H1 (cell line): ENCODE measurements at regions not wholly inside any gene's neighbourhood (a gene's known extent, or its start where the extent isn't known, plus 50 kb on each side); places are given as distances from the start of the nearest gene placed in this dataset.

Source experiments
- CTCF ChIA-PET: fragments of 300-600 bp; sonication (Branson Sonifier 250); formaldehyde crosslinking; loops from one replicate; lab custom pipeline; 2021; ENCODE audit not compliant: partially characterized antibody; lab: Charles Lee
- POLR2A ChIA-PET: fragments of 300-600 bp; sonication (Branson Sonifier 250); formaldehyde crosslinking; loops from one replicate; lab custom pipeline; 2021; ENCODE audit warnings: inconsistent platforms; ENCODE audit not compliant: partially characterized antibody; lab: Charles Lee
- DNase-seq, 2 experiments: peaks; one replicate each; pipeline versions ENCODE4 v3.0.0 to v3.0.0-alpha.2; 2010 to 2022; ENCODE audit warnings: low spot score in 2 of 2, low read depth in 1 of 2, mixed read lengths in 1 of 2
- FAIRE-seq: peaks from 2 replicates; lab custom pipeline; 2011; peaks lifted over from hg19 to GRCh38; lab: Jason Lieb, UNC
- H2AFZ ChIP-seq: 2 replicates; pipeline ENCODE4 v1.8.1; 2012; ENCODE audit warnings: low read length, inconsistent platforms
- H2AK5ac ChIP-seq: 2 replicates; pipeline ENCODE4 v1.6.1; 2013; ENCODE audit warnings: low read depth, low read length
- H2BK120ac ChIP-seq: replicated peaks from 2 replicates; pipeline ENCODE3; 2013; ENCODE audit warnings: low read depth, low read length, inconsistent platforms
- H2BK12ac ChIP-seq: 2 replicates; pipeline ENCODE4 v1.6.1; 2013; ENCODE audit warnings: low read depth, low read length
- H2BK15ac ChIP-seq: 2 replicates; pipeline ENCODE4 v1.6.1; 2013; ENCODE audit warnings: low read length
- H2BK20ac ChIP-seq: 2 replicates; pipeline ENCODE4 v1.6.1; 2013; ENCODE audit warnings: low read length
- H2BK5ac ChIP-seq: 2 replicates; pipeline ENCODE4 v1.6.1; 2013; ENCODE audit warnings: low read depth, low read length
- H3K14ac ChIP-seq: 2 replicates; pipeline ENCODE4 v1.6.1; 2013; ENCODE audit warnings: inconsistent platforms; ENCODE audit not compliant: insufficient read length
- H3K18ac ChIP-seq: 2 replicates; pipeline ENCODE4 v1.6.1; 2013; ENCODE audit warnings: low read length; ENCODE audit errors: extremely low read depth
- H3K23ac ChIP-seq: 2 replicates; pipeline ENCODE4 v1.6.1; 2013; ENCODE audit warnings: inconsistent platforms; ENCODE audit not compliant: insufficient read length
- H3K23me2 ChIP-seq: 2 replicates; pipeline ENCODE4 v1.6.1; 2013; ENCODE audit warnings: low read depth, low read length
- H3K27ac ChIP-seq: 2 replicates; pipeline ENCODE4 v1.6.1; 2011; ENCODE audit warnings: low read depth, low read length, inconsistent platforms
- H3K27me3 ChIP-seq, 4 experiments: replicated peaks in 1 of 4; 1 replicate in 1 of 4; 2 replicates in 3 of 4; pipeline versions ENCODE4 v1.6.1 to v1.8.1; 2011 to 2013; ENCODE audit warnings: low read length in 3 of 4, mild to moderate bottlenecking in 3 of 4, inconsistent platforms in 2 of 4, mixed read lengths in 2 of 4, moderate library complexity in 1 of 4; ENCODE audit not compliant: control insufficient read depth in 3 of 4, insufficient read depth in 3 of 4; ENCODE audit errors: extremely low read depth in 1 of 4
- H3K36me3 ChIP-seq, 4 experiments: 2 replicates each; pipeline versions ENCODE4 v1.6.1 to v1.8.1; 2011 to 2013; ENCODE audit warnings: mild to moderate bottlenecking in 4 of 4, low read length in 3 of 4, moderate library complexity in 2 of 4, control low read depth in 1 of 4, inconsistent platforms in 1 of 4; ENCODE audit not compliant: insufficient read depth in 4 of 4, control insufficient read depth in 2 of 4
- H3K4ac ChIP-seq: replicated peaks from 2 replicates; pipeline ENCODE3; 2013; ENCODE audit warnings: low read length, low read depth, mixed read lengths, inconsistent platforms; ENCODE audit not compliant: insufficient read length
- H3K4me1 ChIP-seq, 4 experiments: replicated peaks in 1 of 4; 1 replicate in 1 of 4; 2 replicates in 3 of 4; pipeline versions ENCODE4 v1.6.1 to v1.8.1; 2011 to 2013; ENCODE audit warnings: low read length in 3 of 4, inconsistent platforms in 2 of 4, mixed read lengths in 1 of 4; ENCODE audit not compliant: insufficient read depth in 4 of 4, control insufficient read depth in 3 of 4
- H3K4me2 ChIP-seq, 2 experiments: 2 replicates each; pipeline versions ENCODE4 v1.6.1 to v1.8.1; 2011 to 2013; ENCODE audit warnings: low read depth in 2 of 2, low read length in 2 of 2, control low read depth in 1 of 2, inconsistent platforms in 1 of 2, mild to moderate bottlenecking in 1 of 2; ENCODE audit not compliant: insufficient read depth in 1 of 2
- H3K4me3 ChIP-seq, 4 experiments: fragments of 200-600, 300-600 bp in 1 of 4; sonication (generic), shearing (Covaris generic), sonication (Bioruptor Twin) in 1 of 4; 2 replicates each; pipeline versions ENCODE4 v1.5.1 to v1.8.1; 2011 to 2016; ENCODE audit warnings: low read length in 4 of 4, low read depth in 3 of 4, control low read depth in 2 of 4, inconsistent platforms in 2 of 4, mild to moderate bottlenecking in 2 of 4, mixed read lengths in 1 of 4, moderate library complexity in 1 of 4; ENCODE audit not compliant: insufficient read depth in 2 of 4; ENCODE audit errors: extremely low read depth in 1 of 4
- H3K56ac ChIP-seq: replicated peaks from 2 replicates; pipeline ENCODE3; 2013; ENCODE audit warnings: low read depth, mild to moderate bottlenecking, mixed read lengths, low read length, inconsistent platforms; ENCODE audit not compliant: insufficient read length
- H3K79me1 ChIP-seq: 2 replicates; pipeline ENCODE4 v1.6.1; 2013; ENCODE audit warnings: low read depth, low read length, control low read depth
- H3K79me2 ChIP-seq, 2 experiments: 2 replicates each; pipeline versions ENCODE4 v1.6.1 to v1.8.1; 2012 to 2013; ENCODE audit warnings: low read length in 2 of 2, mild to moderate bottlenecking in 2 of 2, inconsistent platforms in 1 of 2; ENCODE audit not compliant: insufficient read depth in 2 of 2, control insufficient read depth in 1 of 2
- H3K9ac ChIP-seq, 4 experiments: replicated peaks in 1 of 4; 1 replicate in 1 of 4; 2 replicates in 3 of 4; pipeline versions ENCODE4 v1.6.1 to v1.8.1; 2011 to 2013; ENCODE audit warnings: low read depth in 3 of 4, low read length in 3 of 4, control low read depth in 2 of 4, mild to moderate bottlenecking in 2 of 4, moderate library complexity in 2 of 4, inconsistent platforms in 1 of 4; ENCODE audit errors: extremely low read depth in 1 of 4
- H3K9me3 ChIP-seq, 2 experiments: 2 replicates each; pipeline versions ENCODE4 v1.6.1 to v1.8.1; 2012 to 2013; ENCODE audit warnings: mild to moderate bottlenecking in 2 of 2, moderate library complexity in 2 of 2, control low read depth in 1 of 2, inconsistent platforms in 1 of 2, low read depth in 1 of 2, low read length in 1 of 2, mixed read lengths in 1 of 2; ENCODE audit not compliant: insufficient read depth in 2 of 2
- H4K20me1 ChIP-seq, 2 experiments: replicated peaks in 1 of 2; 2 replicates each; pipeline versions ENCODE3 to v1.8.1; 2011 to 2013; ENCODE audit warnings: inconsistent platforms in 2 of 2, low read length in 2 of 2, mild to moderate bottlenecking in 1 of 2; ENCODE audit not compliant: insufficient read depth in 2 of 2, control insufficient read depth in 1 of 2
- H4K5ac ChIP-seq: 2 replicates; pipeline ENCODE4 v1.6.1; 2013; ENCODE audit warnings: low read length, low read depth, mixed read lengths, inconsistent platforms; ENCODE audit not compliant: insufficient read length
- H4K8ac ChIP-seq: 2 replicates; pipeline ENCODE4 v1.8.0; 2013; ENCODE audit warnings: mild to moderate bottlenecking, moderate library complexity, low read length, inconsistent platforms; ENCODE audit not compliant: insufficient read depth; ENCODE audit errors: extremely low read depth
- H4K91ac ChIP-seq: replicated peaks from 2 replicates; pipeline ENCODE3; 2013; ENCODE audit warnings: low read length, mixed read lengths, inconsistent platforms; ENCODE audit not compliant: insufficient read length
- CHD2 ChIP-seq: IDR thresholded peaks from 2 replicates; pipeline ENCODE4 v1.6.1; 2012; ENCODE audit warnings: low read length, improper control_type of control experiment
- GTF2F1 ChIP-seq: IDR thresholded peaks from 2 replicates; pipeline ENCODE4 v1.6.1; 2012; ENCODE audit warnings: low read depth, low read length, improper control_type of control experiment, borderline replicate concordance
- HDAC2 ChIP-seq, 2 experiments: fragments of 300-600 bp in 1 of 2; sonication (generic) in 1 of 2; IDR thresholded peaks; 2 replicates each; pipeline ENCODE4 v1.6.1; 2011 to 2012; ENCODE audit warnings: low read depth in 2 of 2, low read length in 2 of 2, mild to moderate bottlenecking in 2 of 2, moderate library complexity in 2 of 2, borderline replicate concordance in 1 of 2, inconsistent platforms in 1 of 2
- KDM4A ChIP-seq: IDR thresholded peaks from one replicate; pipeline ENCODE4 v1.7.1; 2012; ENCODE audit warnings: low read depth, mild to moderate bottlenecking, moderate library complexity, low read length, inconsistent platforms; ENCODE audit not compliant: severe bottlenecking
- MAFK ChIP-seq: IDR thresholded peaks from 2 replicates; pipeline ENCODE4 v1.6.1; 2012; ENCODE audit warnings: low read depth, mild to moderate bottlenecking, improper control_type of control experiment, low read length
- RAD21 ChIP-seq, 2 experiments: IDR thresholded peaks in 1 of 2; conservative IDR thresholded peaks in 1 of 2; 2 replicates each; pipeline ENCODE4 v1.6.1; 2011; ENCODE audit warnings: low read depth in 2 of 2, low read length in 2 of 2, improper control_type of control experiment in 1 of 2, inconsistent platforms in 1 of 2, mild to moderate bottlenecking in 1 of 2, moderate library complexity in 1 of 2
- RXRA ChIP-seq: IDR thresholded peaks from 2 replicates; pipeline ENCODE4 v1.6.1; 2011; ENCODE audit warnings: low read depth, mild to moderate bottlenecking, low read length, moderate library complexity; ENCODE audit not compliant: insufficient read depth
- SIN3A ChIP-seq, 2 experiments: IDR thresholded peaks in 1 of 2; conservative IDR thresholded peaks in 1 of 2; 2 replicates each; pipeline ENCODE4 v1.6.1; 2011 to 2012; ENCODE audit warnings: low read length in 2 of 2, improper control_type of control experiment in 1 of 2, low read depth in 1 of 2, mild to moderate bottlenecking in 1 of 2
- SIRT6 ChIP-seq: IDR thresholded peaks from one replicate; pipeline ENCODE4 v1.7.1; 2012; ENCODE audit warnings: low read length, inconsistent platforms
- WGBS, 2 experiments: shearing (Covaris generic) in 1 of 2; methylation state at CpG; one replicate each; pipeline versions ENCODE4 v1.1.6 to v1.1.7; 2013 to 2015; ENCODE audit warnings: low lambda C conversion rate in 2 of 2, mixed read lengths in 2 of 2, inconsistent platforms in 1 of 2, low coverage in 1 of 2, missing lambda C conversion rate in 1 of 2; ENCODE audit not compliant: insufficient replicate concordance in 2 of 2, insufficient coverage in 1 of 2, insufficient read length in 1 of 2; ENCODE audit errors: extremely low coverage in 1 of 2, missing lambda C conversion rate in 1 of 2; 5-methylcytosine and 5-hydroxymethylcytosine counted together

DNA sequence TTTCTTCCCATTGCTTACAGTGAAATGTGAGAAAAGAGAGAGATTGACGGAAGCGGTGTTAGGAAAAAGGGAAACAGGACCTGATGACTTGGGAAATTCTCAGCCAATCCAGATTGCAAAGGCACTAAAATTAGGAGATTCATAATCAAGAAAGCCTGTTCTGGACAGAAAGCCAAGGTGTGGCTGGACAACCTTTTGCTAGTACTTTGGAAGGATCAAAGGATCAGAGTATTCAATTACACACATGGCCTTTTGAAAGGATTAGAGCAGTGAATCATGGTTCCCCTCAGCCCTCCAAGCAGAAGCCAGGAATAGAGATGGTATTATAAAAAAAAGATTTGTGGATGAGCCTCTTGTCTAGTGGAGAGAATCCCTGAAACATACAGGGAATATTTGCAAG lies 669.8 kb upstream of the ADAMTS5 start:
- Histone ChIP-seq H3K14ac (no peak overlapping the region), H4K91ac (no peak overlapping the region), H3K4me3 (no peak overlapping the region), H3K27me3 (no peaks in the 10 kb centered on the region), H2AFZ (0 out of 2 replicates have a peak overlapping the region, but pooled peaks have one; percentile 8), H3K18ac (no peak overlapping the region), H3K4me2 (no peak overlapping the region), H4K8ac (no peak overlapping the region), H3K4me1 (no peaks in the 10 kb centered on the region), H2AK5ac (no peak overlapping the region), H3K9me3 (no peaks in the 10 kb centered on the region), H3K79me1 (no peaks in the 10 kb centered on the region), H2BK20ac (no peak overlapping the region), H4K5ac (no peak overlapping the region), H4K20me1 (no peaks in the 10 kb centered on the region), H2BK120ac (no peak overlapping the region), H3K56ac (no peak overlapping the region), H3K79me2 (no peaks in the 10 kb centered on the region), H2BK15ac (no peak overlapping the region), H3K36me3 (no peaks in the 10 kb centered on the region), H2BK5ac (no peak overlapping the region), H3K27ac (no peak overlapping the region), H3K4ac (no peak overlapping the region), H3K9ac (no peak overlapping the region), H3K23me2 (no peaks in the 10 kb centered on the region), H2BK12ac (no peak overlapping the region), H3K23ac (no peak overlapping the region)
- ChIA-PET POLR2A (no interaction called here), CTCF (interaction anchor here (0.6 kb wide), 1 partner anchor 640 kb away, joined by 3 read pairs; no protein-coding TSS in a partner anchor)
- FAIRE-seq (no peak), DNase-seq (no peak)
- 52% methylated on average over 2 of the region's 2 CpGs; no CpG with 5 or more reads in 1 of the 2 experiments for WGBS, 2 experiments
- TF ChIP-seq SIN3A (conservative IDR thresholded peaks at IDR 0.05 in 1 of 2, IDR thresholded peaks at IDR 0.05 in 1 of 2; ENCODE audit: low read depth in 1 of 2, low read length in 2 of 2) (no peak), RXRA (no peak), RAD21 (IDR thresholded peaks at IDR 0.05 in 1 of 2, conservative IDR thresholded peaks at IDR 0.05 in 1 of 2; ENCODE audit: low read depth in 2 of 2, low read length in 2 of 2) (no peak), CHD2 (no peak), GTF2F1 (no peak), KDM4A (no peak), MAFK (no peak), HDAC2 (IDR thresholded peaks at IDR 0.05; ENCODE audit: borderline replicate concordance in 1 of 2, low read depth in 2 of 2, low read length in 2 of 2) (no peak), SIRT6 (no peak)
